OCI-LY7 (cell line): ENCODE measurements at regions not wholly inside any gene's neighbourhood (a gene's known extent, or its start where the extent isn't known, plus 50 kb on each side); places are given as distances from the start of the nearest gene placed in this dataset.

ENCODE experiments used
- BruUV-seq: library from RNA; stranded (reverse); fragments of 400-500 nt; replicated peaks from 2 replicates; lab custom pipeline; 2021; lab: Mats Ljungman, UMichigan
- CTCF ChIA-PET: fragments of 300-600 bp; sonication (Branson Sonifier 250); formaldehyde crosslinking; loops from one replicate; lab custom pipeline; 2022; ENCODE audit warnings: antibody characterized with exemption; ENCODE audit not compliant: unreplicated experiment; lab: Charles Lee
- POLR2A ChIA-PET: fragments of 300-600 bp; sonication (Branson Sonifier 250); formaldehyde crosslinking; loops from one replicate; lab custom pipeline; 2022; ENCODE audit warnings: antibody characterized with exemption; lab: Charles Lee
- DNase-seq: peaks from one replicate; pipeline ENCODE4 v3.0.0-alpha.2; 2015; ENCODE audit warnings: low spot score
- H2AFZ ChIP-seq: fragments of 200-600 bp; sonication (generic), shearing (Covaris generic); 2 replicates; pipeline ENCODE4 v1.6.1; 2014; ENCODE audit warnings: mild to moderate bottlenecking, antibody characterized with exemption, low read length, moderate library complexity
- H3K27ac ChIP-seq: fragments of 200-600 bp; sonication (generic); 2 replicates; pipeline ENCODE4 v1.5.1; 2014; ENCODE audit warnings: mixed run types, low read depth, mild to moderate bottlenecking, moderate library complexity, low read length, inconsistent platforms; ENCODE audit not compliant: poor library complexity, severe bottlenecking
- H3K36me3 ChIP-seq: fragments of 200-600 bp; sonication (generic); 2 replicates; pipeline ENCODE4 v1.6.1; 2014; ENCODE audit warnings: mild to moderate bottlenecking, antibody characterized with exemption, low read length, moderate library complexity, mixed read lengths; ENCODE audit not compliant: insufficient read depth
- H3K4me1 ChIP-seq: fragments of 200-600 bp; sonication (generic); 2 replicates; pipeline ENCODE4 v1.5.1; 2014; ENCODE audit warnings: mild to moderate bottlenecking, low read length; ENCODE audit not compliant: insufficient read depth, poor library complexity, severe bottlenecking
- H3K4me2 ChIP-seq: fragments of 200-600 bp; sonication (generic); 2 replicates; pipeline ENCODE4 v1.6.1; 2014; ENCODE audit warnings: mild to moderate bottlenecking, low read length
- H3K4me3 ChIP-seq: fragments of 200-600 bp; sonication (generic); 2 replicates; pipeline ENCODE4 v1.5.1; 2014; ENCODE audit warnings: mild to moderate bottlenecking, low read depth, low read length; ENCODE audit not compliant: poor library complexity, severe bottlenecking
- H3K79me2 ChIP-seq: fragments of 200-600 bp; sonication (generic); 2 replicates; pipeline ENCODE4 v1.6.1; 2016; ENCODE audit warnings: low read depth, mild to moderate bottlenecking, low read length, moderate library complexity, mixed read lengths; ENCODE audit not compliant: insufficient read depth
- H3K9me2 ChIP-seq: fragments of 200-600 bp; sonication (generic); 2 replicates; pipeline ENCODE4 v1.6.1; 2016; ENCODE audit warnings: mild to moderate bottlenecking, low read length, mixed read lengths; ENCODE audit not compliant: insufficient read depth
- H3K9me3 ChIP-seq: fragments of 200-600 bp; sonication (generic); 2 replicates; pipeline ENCODE4 v1.6.1; 2014; ENCODE audit warnings: mild to moderate bottlenecking, mixed run types, low read length, mixed read lengths
- H4K20me1 ChIP-seq: fragments of 200-600 bp; sonication (generic); 2 replicates; pipeline ENCODE4 v1.6.1; 2014; ENCODE audit warnings: mild to moderate bottlenecking, antibody characterized with exemption, low read length, moderate library complexity, mixed read lengths; ENCODE audit not compliant: insufficient read depth
- CTCF ChIP-seq: fragments of 200-600 bp; sonication (generic); conservative IDR thresholded peaks from 2 replicates; pipeline ENCODE4 v1.5.1; 2014; ENCODE audit warnings: mild to moderate bottlenecking, antibody characterized with exemption, low read length, moderate library complexity, mixed read lengths
- EZH2phosphoT487 ChIP-seq: fragments of 200-600 bp; sonication (generic); IDR thresholded peaks from 2 replicates; pipeline ENCODE4 v1.6.1; 2018; ENCODE audit warnings: low read depth, borderline replicate concordance, mild to moderate bottlenecking, mixed run types, antibody characterized with exemption, low read length, moderate library complexity, mixed read lengths
- intact Hi-C: fragments of 100-400 bp; cut with micrococcal nuclease; formaldehyde crosslinking; loops from one replicate; pipeline ENCODE4 v1.10.0; 2022; ENCODE audit not compliant: unreplicated experiment

GRCh38 chr6:65803186-65803585 is 96.2 kb upstream of the EYS start:
- H3K4me3 ChIP-seq = no peak overlapping the region
- H3K9me2 ChIP-seq = no peaks in the 10 kb centered on the region
- H3K4me2 ChIP-seq = no peak overlapping the region
- H3K4me1 ChIP-seq = no peaks in the 10 kb centered on the region
- TF ChIP-seq CTCF = no peak
- no peak for TF ChIP-seq EZH2phosphoT487
- H3K36me3 ChIP-seq = no peaks in the 10 kb centered on the region
- intact Hi-C loops = no loop called here
- no peaks in the 10 kb centered on the region for H3K9me3 ChIP-seq
- BruUV-seq = no TSS peak
- DNase-seq = no peak
- CTCF ChIA-PET = no interaction called here
- no peaks in the 10 kb centered on the region for H3K79me2 ChIP-seq
- H2AFZ ChIP-seq = no peak overlapping the region
- POLR2A ChIA-PET = no interaction called here
- no peak overlapping the region for H3K27ac ChIP-seq
- H4K20me1 ChIP-seq = no peaks in the 10 kb centered on the region

- H3K9me3 ChIP-seq = no peaks in the 10 kb centered on the region
- no peak overlapping the region for H3K27ac ChIP-seq
- H3K9me2 ChIP-seq = no peaks in the 10 kb centered on the region
- no peak overlapping the region for H3K4me3 ChIP-seq
- no peaks in the 10 kb centered on the region for H3K4me1 ChIP-seq
- H3K79me2 ChIP-seq = no peaks in the 10 kb centered on the region
- ChIA-PET CTCF (no interaction called here), POLR2A (interaction anchor here (0.8 kb wide), 1 partner anchor 12 kb away, joined by 3 read pairs; no protein-coding TSS in a partner anchor)
- no TSS peak for BruUV-seq
- H2AFZ ChIP-seq = no peak overlapping the region
- H3K4me2 ChIP-seq = no peak overlapping the region
- TF ChIP-seq EZH2phosphoT487 (no peak), CTCF (no peak)
- intact Hi-C loops = no loop called here
- DNase-seq = no peak
- H4K20me1 ChIP-seq = no peaks in the 10 kb centered on the region
- no peaks in the 10 kb centered on the region for H3K36me3 ChIP-seq
These were observed 92.4 kb upstream of the EYS start for GRCh38 chr6:65799389-65799788.

- no peaks in the 10 kb centered on the region for H3K79me2 ChIP-seq
- intact Hi-C loops = no loop called here
- DNase-seq = no peak
- no peak overlapping the region for H3K4me2 ChIP-seq
- no peaks in the 10 kb centered on the region for H4K20me1 ChIP-seq
- POLR2A ChIA-PET = no interaction called here
- no peaks in the 10 kb centered on the region for H3K36me3 ChIP-seq
- no peak overlapping the region for H2AFZ ChIP-seq
- CTCF ChIA-PET = no interaction called here
- H3K9me3 ChIP-seq = no peaks in the 10 kb centered on the region
- no peak overlapping the region for H3K4me3 ChIP-seq
- no peaks in the 10 kb centered on the region for H3K9me2 ChIP-seq
- no peak overlapping the region for H3K27ac ChIP-seq
- no peaks in the 10 kb centered on the region for H3K4me1 ChIP-seq
- no TSS peak for BruUV-seq
- no peak for TF ChIP-seq CTCF
- TF ChIP-seq EZH2phosphoT487 = no peak
These were observed 91.4 kb upstream of the EYS start for GRCh38 chr6:65798280-65799014.
